HG03135 (cell line): ENCODE measurements at regions not wholly inside any gene's neighbourhood (a gene's known extent, or its start where the extent isn't known, plus 50 kb on each side); places are given as distances from the start of the nearest gene placed in this dataset.
"Not testable (repeated sequence)": the region's sequence is repeated elsewhere in the genome, so short reads cannot be mapped to it uniquely, and the experiment has no call there.

Experiments
- ATAC-seq: cut with Tn5 transposase; IDR thresholded peaks from one replicate; pipeline ENCODE4 v1.9.1; 2021; ENCODE audit warnings: mild to moderate bottlenecking, moderate library complexity; ENCODE audit not compliant: unreplicated experiment

DNA sequence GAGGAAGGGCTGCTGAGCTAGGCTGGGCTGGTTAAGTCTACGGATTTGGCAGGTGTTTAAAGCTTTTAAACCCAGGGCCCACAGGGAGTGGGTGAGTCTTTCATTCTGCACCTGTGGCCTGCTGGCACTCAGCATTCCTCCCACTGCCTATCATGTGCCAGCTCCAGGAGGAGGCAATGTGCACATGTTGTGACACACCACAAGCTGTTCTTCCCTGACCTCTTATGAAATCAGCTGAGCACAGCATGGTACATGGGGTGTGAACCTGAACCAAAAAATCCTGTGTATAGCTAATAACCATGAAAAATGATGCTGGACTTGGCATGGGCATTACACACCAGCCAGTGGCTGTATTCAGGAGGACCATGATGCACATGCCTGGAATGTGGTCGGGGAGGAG is 297.9 kb upstream of the MMADHC start:
- no peak for ATAC-seq

DNA sequence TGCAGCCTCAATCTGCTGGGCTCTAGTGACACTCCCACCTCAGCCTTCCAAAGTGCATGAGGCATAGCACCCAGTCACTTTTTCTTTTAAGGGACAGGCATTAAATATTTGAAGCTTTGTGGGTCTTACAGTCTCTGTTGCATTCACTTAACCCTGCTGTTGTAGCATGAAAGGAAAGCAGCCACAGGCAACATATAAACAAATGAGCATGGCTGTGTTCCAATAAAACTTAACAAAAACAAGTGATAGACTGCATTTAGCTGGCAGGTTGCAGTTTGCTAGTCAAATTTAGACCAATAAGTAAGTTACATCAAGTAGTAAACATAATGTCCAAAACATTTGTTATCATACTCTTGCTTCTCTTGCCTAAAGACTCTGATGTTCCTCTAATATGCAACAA is 297.3 kb upstream of the MMADHC start:
- ATAC-seq, result no peak

- no peak for ATAC-seq
Observed at GRCh38 chr2:149877913-149878312, 290.3 kb upstream of the MMADHC start.

- no peak for ATAC-seq
Observed at GRCh38 chr2:149877074-149877473, 289.5 kb upstream of the MMADHC start.

DNA sequence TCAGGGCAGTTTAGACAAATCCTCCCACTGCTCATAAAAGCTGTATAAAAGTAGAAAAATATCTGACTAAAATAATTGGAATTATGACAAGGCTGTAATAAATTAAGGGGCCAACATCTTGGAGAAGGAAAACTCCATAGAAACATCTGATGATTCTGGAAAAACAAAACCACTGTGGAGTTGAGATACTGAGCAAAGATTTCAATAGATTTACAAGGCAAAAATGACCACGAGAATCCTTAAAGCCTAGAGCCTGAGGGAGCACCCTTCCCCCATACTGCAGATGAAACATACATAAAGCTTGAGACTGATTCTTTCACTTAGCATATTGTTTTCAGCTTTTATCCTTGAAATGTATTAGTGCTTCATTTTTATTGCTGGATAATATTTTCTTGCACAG is 286.4 kb upstream of the MMADHC start:
- ATAC-seq, result no peak

GRCh38 chr2:149872638-149873150 is 285.1 kb upstream of the MMADHC start:
- ATAC-seq, result no peak

GRCh38 chr2:149872041-149872440 is 284.5 kb upstream of the MMADHC start:
- ATAC-seq, result no peak

- ATAC-seq, result no peak
Observed at GRCh38 chr2:149871091-149871885, 283.7 kb upstream of the MMADHC start.

DNA sequence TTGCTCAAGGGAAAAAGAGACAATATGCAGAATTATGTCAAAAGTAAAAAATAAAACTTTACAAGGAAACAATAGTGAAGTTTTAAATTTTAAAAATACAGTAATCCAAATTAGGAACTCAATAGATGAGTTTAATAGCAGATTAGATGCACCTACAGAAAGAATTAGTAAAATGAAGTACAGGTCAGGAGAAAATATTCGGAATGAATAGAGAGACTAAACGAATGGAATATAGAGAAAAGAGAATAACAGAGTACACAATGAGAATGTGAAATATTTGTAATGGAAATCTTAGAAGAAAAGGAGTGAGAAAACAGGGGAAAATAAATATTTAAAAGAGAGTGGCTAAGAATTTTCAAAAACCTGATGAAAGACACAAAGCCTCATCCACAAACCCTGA is 275.7 kb upstream of the MMADHC start:
- no peak for ATAC-seq

DNA sequence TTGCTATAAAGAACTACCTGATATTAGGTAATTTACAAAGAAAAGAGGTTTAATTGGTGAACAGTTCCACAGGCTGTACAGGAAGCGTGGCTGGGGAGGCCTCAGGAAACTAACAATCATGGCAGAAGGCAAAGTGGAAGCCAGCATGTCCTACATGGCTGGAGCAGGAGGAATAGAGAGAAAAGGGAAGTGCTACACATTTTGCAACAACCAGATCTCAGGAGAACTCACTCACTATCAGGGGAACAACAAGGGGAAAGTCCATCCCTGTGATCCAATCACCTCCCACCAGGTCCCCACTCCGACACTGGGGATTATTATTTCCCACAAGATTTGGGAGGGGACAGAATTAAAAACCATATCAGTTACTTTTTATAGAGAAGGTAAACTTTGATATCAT is 273.5 kb upstream of the MMADHC start:
- no peak for ATAC-seq

- ATAC-seq, result no peak
Observed at GRCh38 chr2:149860276-149860921, 272.8 kb upstream of the MMADHC start.

GRCh38 chr2:149858901-149859634 is 271.5 kb upstream of the MMADHC start:
- no peak for ATAC-seq

- no peak for ATAC-seq
Observed at GRCh38 chr2:149858216-149858615, 270.6 kb upstream of the MMADHC start.

GRCh38 chr2:149857344-149857743 is 269.8 kb upstream of the MMADHC start:
- no peak for ATAC-seq

- ATAC-seq, result not testable (repeated sequence)
Observed at GRCh38 chr2:149855859-149856258, 268.3 kb upstream of the MMADHC start.

DNA sequence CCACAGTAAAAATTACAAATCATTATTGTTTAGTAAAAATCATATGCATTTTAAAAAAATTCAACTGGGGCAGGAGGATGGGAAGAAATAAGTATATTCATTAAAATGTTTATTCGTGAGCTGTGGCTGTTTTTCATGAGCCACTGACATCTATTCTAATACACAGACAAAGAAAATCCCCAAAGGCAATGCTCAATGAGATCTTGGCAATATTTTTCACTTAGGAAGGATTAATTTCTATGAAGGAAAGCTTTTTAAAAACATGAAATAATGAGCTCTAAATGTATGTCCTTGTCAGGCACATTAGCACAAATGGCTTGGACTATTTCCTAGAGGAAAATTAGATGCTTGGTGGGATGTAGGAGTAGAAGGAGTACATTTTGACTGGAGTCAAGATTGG is 262.0 kb upstream of the MMADHC start:
- ATAC-seq, result no peak

GRCh38 chr2:149849136-149849535 is 261.6 kb upstream of the MMADHC start:
- no peak for ATAC-seq

DNA sequence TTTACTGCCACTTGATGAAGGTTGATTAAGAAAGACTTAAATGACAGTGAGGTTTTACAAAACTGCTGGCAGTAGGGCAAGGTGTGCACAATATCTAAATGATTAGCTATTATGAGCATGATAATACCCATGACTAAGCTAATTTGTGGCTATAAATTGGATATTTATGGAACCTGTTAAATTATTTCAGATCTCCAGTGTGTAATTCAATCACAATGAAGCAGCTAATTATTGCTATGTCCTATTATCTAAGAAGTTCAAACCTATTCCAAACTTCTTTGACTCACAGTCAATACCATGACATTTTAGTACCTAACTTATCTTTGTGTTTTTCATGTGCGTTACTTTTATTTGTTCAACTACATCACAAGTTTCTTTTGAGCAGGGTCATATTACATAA is 253.8 kb upstream of the MMADHC start:
- ATAC-seq, result no peak

GRCh38 chr2:149832324-149832723 is 244.7 kb upstream of the MMADHC start:
- no peak for ATAC-seq

DNA sequence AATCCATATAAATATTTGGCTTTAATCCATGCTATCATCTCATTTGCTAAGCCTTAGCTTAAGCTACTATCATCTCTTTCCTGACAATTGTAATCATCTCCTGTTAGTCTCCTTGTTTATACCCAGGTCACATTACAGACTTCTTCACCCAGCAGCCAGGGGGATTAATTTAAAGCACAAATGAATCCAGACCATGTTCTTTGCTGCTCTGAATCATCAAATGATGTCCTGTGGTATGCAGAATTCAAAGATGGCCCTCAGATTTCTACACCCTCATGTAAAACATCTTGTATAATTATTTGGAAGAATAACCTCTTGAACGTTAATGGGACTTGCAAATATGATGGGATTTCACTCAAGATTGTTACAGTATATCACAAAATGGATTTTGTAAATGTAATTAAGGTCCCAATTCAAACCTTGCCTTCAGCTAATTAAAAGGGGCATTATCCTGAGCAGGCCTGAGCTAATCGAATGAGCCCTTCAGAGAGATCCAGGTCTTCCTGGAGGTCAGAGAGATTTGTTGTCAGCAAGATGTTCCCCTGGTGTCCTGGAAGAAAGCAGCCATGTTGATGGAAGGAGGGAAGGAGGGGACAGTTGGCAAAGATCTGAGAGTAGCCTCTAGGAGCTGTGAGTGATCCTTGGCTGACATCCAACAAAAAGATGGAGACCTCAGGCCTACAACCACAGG is 241.1 kb upstream of the MMADHC start:
- ATAC-seq, result no peak

DNA sequence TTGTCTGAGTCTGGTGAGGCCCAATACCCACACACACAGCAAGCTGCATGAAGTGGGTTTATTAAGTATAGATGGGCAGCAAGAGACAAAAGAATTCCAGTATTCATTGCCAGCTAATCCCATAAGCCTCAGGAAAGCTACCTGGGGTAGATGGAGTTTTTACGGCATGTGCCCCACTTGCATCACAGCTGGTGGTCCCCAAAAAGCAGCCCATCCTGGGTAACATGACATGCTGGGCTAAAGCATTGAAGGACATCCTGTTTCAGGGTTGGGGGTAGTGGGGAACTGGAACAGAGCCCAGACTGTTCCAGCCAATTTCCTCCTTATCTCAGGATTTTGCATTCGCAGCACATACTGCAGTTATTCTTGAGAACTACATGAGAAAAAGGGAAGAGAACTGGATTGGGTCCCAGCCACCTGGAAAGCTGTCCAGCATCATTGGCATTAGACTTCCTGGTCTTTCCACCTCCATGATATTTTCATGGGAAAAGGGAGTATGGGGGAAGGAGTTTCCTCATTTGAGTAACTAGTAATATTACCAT is 240.1 kb upstream of the MMADHC start:
- ATAC-seq, result no peak
